ENCODE measurements at regions not wholly inside any gene's neighbourhood (a gene's known extent, or its start where the extent isn't known, plus 50 kb on each side); places are given as distances from the start of the nearest gene placed in this dataset.

GRCh38 chr5:116730185-116730584 lies 155.6 kb upstream of the SEMA6A start:
- TF ChIP-seq POLR2A (IDR thresholded peaks at IDR 0.05): no peak
- TF ChIP-seq CTCF (IDR thresholded peaks at IDR 0.05): no peak

Measured in Peyer's patch (tissue), 4 donors.